Urinary bladder (tissue), 3 donors: ENCODE measurements at regions not wholly inside any gene's neighbourhood (a gene's known extent, or its start where the extent isn't known, plus 50 kb on each side); places are given as distances from the start of the nearest gene placed in this dataset.

ENCODE experiments used
- DNase-seq: peaks from one replicate; pipeline ENCODE4 v3.0.0-alpha.2; 2015; ENCODE audit errors: extremely low spot score
- H3K27ac ChIP-seq: one replicate; pipeline ENCODE4 v1.5.1; 2013; ENCODE audit warnings: low read depth, mild to moderate bottlenecking, moderate library complexity
- H3K36me3 ChIP-seq: one replicate; pipeline ENCODE4 v1.6.1; 2013; ENCODE audit warnings: mild to moderate bottlenecking, moderate library complexity; ENCODE audit not compliant: insufficient read depth
- H3K4me1 ChIP-seq: one replicate; pipeline ENCODE4 v1.6.1; 2013; ENCODE audit warnings: mild to moderate bottlenecking, moderate library complexity; ENCODE audit not compliant: insufficient read depth
- H3K4me3 ChIP-seq: one replicate; pipeline ENCODE4 v1.5.1; 2013; ENCODE audit warnings: low read depth, low read length
- WGBS: extraction: QIAGEN DNeasy Blood & Tissue Kit; methylation state at CpG from one replicate; pipeline ENCODE4 v1.1.7; 2013; 5-methylcytosine and 5-hydroxymethylcytosine counted together
- donor health status: healthy with polysubstance abuse.
- donor health status: healthy.

DNA sequence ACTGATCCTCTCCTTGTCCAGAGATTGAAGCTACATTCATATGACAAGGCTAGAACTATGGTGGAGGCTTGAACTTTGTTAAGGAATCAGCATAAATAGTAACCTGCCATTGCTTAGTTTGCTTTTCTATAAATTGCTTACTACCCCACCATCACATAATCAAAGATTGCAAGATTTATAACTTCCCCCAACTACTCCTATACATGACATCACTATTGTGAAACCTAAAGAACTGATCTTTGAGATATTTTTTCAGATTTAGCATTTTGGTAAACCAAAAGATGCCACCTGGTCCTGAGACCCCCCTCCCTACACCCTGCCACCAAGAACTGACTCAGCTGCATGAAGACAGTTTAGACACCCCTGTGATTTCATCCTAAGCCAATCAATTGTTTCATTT is 385.3 kb downstream of the CDC5L start:
- H3K36me3 ChIP-seq = no peaks in the 10 kb centered on the region
- no peak overlapping the region for H3K4me3 ChIP-seq
- no peaks in the 10 kb centered on the region for H3K4me1 ChIP-seq
- no peak overlapping the region for H3K27ac ChIP-seq
- no peak for DNase-seq

DNA sequence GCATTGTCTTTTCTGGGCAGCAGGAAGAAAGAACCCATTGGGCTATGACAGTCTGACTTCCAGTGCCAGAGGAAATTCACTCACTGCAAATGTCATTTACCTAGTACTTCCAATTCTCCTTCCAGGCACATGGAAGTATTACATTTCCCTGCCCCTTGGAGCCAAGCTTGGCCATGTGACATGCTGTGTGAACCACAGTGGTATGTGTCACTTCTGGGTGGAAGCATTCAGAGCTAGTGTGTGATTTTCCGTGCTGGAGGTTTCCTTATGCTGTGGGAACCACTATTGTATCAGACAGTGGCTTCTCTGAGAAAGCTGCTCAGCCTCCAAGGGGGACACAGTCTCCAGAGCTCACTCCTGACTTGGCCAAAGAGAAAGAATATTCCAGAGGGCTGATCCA is 387.6 kb downstream of the CDC5L start:
- no peak for DNase-seq
- Histone ChIP-seq H3K4me1 (no peaks in the 10 kb centered on the region), H3K36me3 (no peaks in the 10 kb centered on the region), H3K27ac (no peak overlapping the region), H3K4me3 (no peak overlapping the region)
- 85% methylated on average over 1 of the region's 1 CpG for WGBS

DNA sequence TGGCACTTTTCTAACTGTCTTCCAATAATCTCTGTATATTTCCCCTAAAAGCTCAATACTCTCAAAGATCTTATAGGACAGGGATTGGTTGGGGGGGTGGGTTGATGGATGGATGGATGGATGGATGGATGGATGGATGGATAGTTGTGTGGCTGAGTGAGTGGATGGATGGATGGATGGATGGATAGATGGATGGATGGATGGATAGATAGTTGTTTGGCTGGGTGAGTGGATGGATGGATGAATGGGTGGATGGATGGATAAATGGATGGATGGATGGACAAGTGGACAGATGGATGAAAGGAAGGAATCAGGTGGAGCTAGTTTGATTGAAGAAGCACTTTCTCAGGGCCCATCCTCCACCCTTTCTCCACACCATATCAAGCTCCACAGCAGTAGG is 388.8 kb downstream of the CDC5L start:
- H3K4me3 ChIP-seq = no peak overlapping the region
- no peak for DNase-seq
- H3K36me3 ChIP-seq = no peaks in the 10 kb centered on the region
- no peak overlapping the region for H3K27ac ChIP-seq
- H3K4me1 ChIP-seq = no peaks in the 10 kb centered on the region

DNA sequence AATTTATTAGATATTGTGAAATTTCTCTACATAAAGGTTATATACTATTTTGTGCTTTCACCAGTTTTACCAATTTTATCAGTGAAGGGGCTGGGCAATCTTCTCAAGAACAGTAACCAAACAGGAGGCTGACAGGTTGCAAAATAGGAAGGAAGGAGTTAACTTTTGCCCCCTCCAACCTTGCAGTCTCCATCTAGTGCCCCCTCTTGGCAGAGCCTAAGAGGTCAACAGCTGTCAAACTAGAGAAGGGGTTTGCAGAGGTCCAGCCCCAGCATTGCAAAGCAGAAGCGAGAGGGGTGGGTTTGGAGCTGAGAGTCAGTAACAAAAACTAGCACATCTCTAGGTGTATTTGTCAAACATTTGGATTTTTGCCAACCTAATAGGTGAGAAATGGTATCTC is 391.0 kb downstream of the CDC5L start:
- H3K27ac ChIP-seq = no peak overlapping the region
- H3K36me3 ChIP-seq = no peaks in the 10 kb centered on the region
- DNase-seq = no peak
- 94% methylated on average over 1 of the region's 1 CpG for WGBS
- H3K4me3 ChIP-seq = no peak overlapping the region
- no peaks in the 10 kb centered on the region for H3K4me1 ChIP-seq
